H1 (cell line): ENCODE measurements at regions not wholly inside any gene's neighbourhood (a gene's known extent, or its start where the extent isn't known, plus 50 kb on each side); places are given as distances from the start of the nearest gene placed in this dataset.

Experiments
- CHD7 ChIP-seq: fragments of 300-600 bp; sonication (generic); IDR thresholded peaks from 2 replicates; pipeline ENCODE4 v1.7.1; 2012; ENCODE audit warnings: low read length, moderate library complexity, mild to moderate bottlenecking, inconsistent platforms; ENCODE audit not compliant: insufficient replicate concordance
- CTBP2 ChIP-seq: IDR thresholded peaks from 2 replicates; pipeline ENCODE4 v1.7.0; 2011; ENCODE audit warnings: borderline replicate concordance, mild to moderate bottlenecking, moderate library complexity, mixed read lengths, low read length; ENCODE audit not compliant: insufficient read depth, insufficient read length
- EGR1 ChIP-seq: IDR thresholded peaks from 2 replicates; pipeline ENCODE4 v1.6.1; 2011; ENCODE audit warnings: low read depth, low read length, borderline replicate concordance
- EP300 ChIP-seq, 2 experiments: IDR thresholded peaks; 1 replicate in 1 of 2; 2 replicates in 1 of 2; pipeline ENCODE4 v1.6.1; 2011 to 2012; ENCODE audit warnings: low read depth in 2 of 2, low read length in 2 of 2, mild to moderate bottlenecking in 2 of 2, borderline replicate concordance in 1 of 2, inconsistent platforms in 1 of 2, moderate library complexity in 1 of 2
- GTF2F1 ChIP-seq: IDR thresholded peaks from 2 replicates; pipeline ENCODE4 v1.6.1; 2012; ENCODE audit warnings: low read depth, low read length, improper control_type of control experiment, borderline replicate concordance
- KDM4A ChIP-seq: IDR thresholded peaks from one replicate; pipeline ENCODE4 v1.7.1; 2012; ENCODE audit warnings: low read depth, mild to moderate bottlenecking, moderate library complexity, low read length, inconsistent platforms; ENCODE audit not compliant: severe bottlenecking
- PHF8 ChIP-seq: fragments of 200-600 bp; sonication (generic); conservative IDR thresholded peaks from 2 replicates; pipeline ENCODE4 v1.7.1; 2012; ENCODE audit warnings: low read depth, mild to moderate bottlenecking, inconsistent platforms, low read length, moderate library complexity
- RFX5 ChIP-seq: IDR thresholded peaks from 2 replicates; pipeline ENCODE4 v1.6.1; 2011; ENCODE audit warnings: low read depth, low read length, improper control_type of control experiment, borderline replicate concordance
- RNF2 ChIP-seq: fragments of 200-900, 300-1000 bp; sonication (generic); IDR thresholded peaks from 2 replicates; pipeline ENCODE4 v1.7.1; 2016; ENCODE audit warnings: borderline replicate concordance, low read depth, mild to moderate bottlenecking, antibody characterized with exemption, low read length; ENCODE audit not compliant: poor library complexity, severe bottlenecking; ENCODE audit errors: missing control alignments
- SAP30 ChIP-seq: fragments of 300-600 bp; sonication (generic); IDR thresholded peaks from 2 replicates; pipeline ENCODE4 v1.7.1; 2012; ENCODE audit warnings: low read length, moderate library complexity, mild to moderate bottlenecking, inconsistent platforms; ENCODE audit not compliant: insufficient read depth, insufficient replicate concordance
- TAF7 ChIP-seq: optimal IDR thresholded peaks from 2 replicates; pipeline ENCODE3; 2011; ENCODE audit warnings: low read depth, mild to moderate bottlenecking, inconsistent platforms, low read length, moderate library complexity, borderline replicate concordance

- TF ChIP-seq CHD7 (no peak), RFX5 (no peak), TAF7 (no peak), EGR1 (no peak), KDM4A (no peak), CTBP2 (no peak), RNF2 (no peak), PHF8 (no peak), EP300 (IDR thresholded peaks at IDR 0.05; ENCODE audit: borderline replicate concordance in 1 of 2, low read depth in 2 of 2, low read length in 2 of 2) (no peak), GTF2F1 (no peak), SAP30 (no peak)
Measured at GRCh38 chr10:90421874-90422273, 436.0 kb downstream of the HTR7 start (continued).
